Calu3 (cell line): ENCODE measurements at regions not wholly inside any gene's neighbourhood (a gene's known extent, or its start where the extent isn't known, plus 50 kb on each side); places are given as distances from the start of the nearest gene placed in this dataset.

ENCODE experiments used
- BruUV-seq: library from RNA; stranded (reverse); fragments of 400-500 nt; replicated peaks from 2 replicates; lab custom pipeline; 2021; lab: Mats Ljungman, UMichigan
- CTCF ChIA-PET: fragments of 300-600 bp; sonication (Branson Sonifier 250); formaldehyde crosslinking; loops from one replicate; lab custom pipeline; 2022; ENCODE audit warnings: antibody characterized with exemption; lab: Charles Lee
- DNase-seq: peaks from one replicate; pipeline ENCODE4 v3.0.0; 2022
- H3K27ac Mint-ChIP-seq: one replicate; pipeline ENCODE4 v1.8.0; 2022; ENCODE audit warnings: mixed read lengths; ENCODE audit not compliant: unreplicated experiment
- H3K27me3 Mint-ChIP-seq: one replicate; pipeline ENCODE4 v1.8.0; 2022; ENCODE audit warnings: mixed read lengths; ENCODE audit not compliant: unreplicated experiment
- H3K36me3 Mint-ChIP-seq: one replicate; pipeline ENCODE4 v1.8.0; 2022; ENCODE audit warnings: mild to moderate bottlenecking, moderate library complexity, mixed read lengths; ENCODE audit not compliant: insufficient read depth, unreplicated experiment
- H3K4me1 Mint-ChIP-seq: one replicate; pipeline ENCODE4 v1.8.0; 2022; ENCODE audit warnings: mild to moderate bottlenecking, low read depth, mixed read lengths; ENCODE audit not compliant: unreplicated experiment
- H3K4me3 Mint-ChIP-seq: one replicate; pipeline ENCODE4 v1.8.0; 2022; ENCODE audit warnings: mild to moderate bottlenecking, low read depth, moderate library complexity, mixed read lengths; ENCODE audit not compliant: unreplicated experiment
- H3K9me3 Mint-ChIP-seq: one replicate; pipeline ENCODE4 v1.8.0; 2022; ENCODE audit warnings: low read depth, mixed read lengths; ENCODE audit not compliant: unreplicated experiment
- intact Hi-C: fragments of 100-400 bp; cut with micrococcal nuclease; formaldehyde crosslinking; loops from one replicate; pipeline ENCODE4 v1.10.0; 2022; ENCODE audit not compliant: unreplicated experiment
- TF ChIP-seq, protein P1 (sequence below): fragments of 200-600 bp; IDR thresholded peaks from one replicate; pipeline ENCODE4 v1.8.0; 2022; ENCODE audit warnings: antibody characterized with exemption; ENCODE audit not compliant: unreplicated experiment

DNA sequence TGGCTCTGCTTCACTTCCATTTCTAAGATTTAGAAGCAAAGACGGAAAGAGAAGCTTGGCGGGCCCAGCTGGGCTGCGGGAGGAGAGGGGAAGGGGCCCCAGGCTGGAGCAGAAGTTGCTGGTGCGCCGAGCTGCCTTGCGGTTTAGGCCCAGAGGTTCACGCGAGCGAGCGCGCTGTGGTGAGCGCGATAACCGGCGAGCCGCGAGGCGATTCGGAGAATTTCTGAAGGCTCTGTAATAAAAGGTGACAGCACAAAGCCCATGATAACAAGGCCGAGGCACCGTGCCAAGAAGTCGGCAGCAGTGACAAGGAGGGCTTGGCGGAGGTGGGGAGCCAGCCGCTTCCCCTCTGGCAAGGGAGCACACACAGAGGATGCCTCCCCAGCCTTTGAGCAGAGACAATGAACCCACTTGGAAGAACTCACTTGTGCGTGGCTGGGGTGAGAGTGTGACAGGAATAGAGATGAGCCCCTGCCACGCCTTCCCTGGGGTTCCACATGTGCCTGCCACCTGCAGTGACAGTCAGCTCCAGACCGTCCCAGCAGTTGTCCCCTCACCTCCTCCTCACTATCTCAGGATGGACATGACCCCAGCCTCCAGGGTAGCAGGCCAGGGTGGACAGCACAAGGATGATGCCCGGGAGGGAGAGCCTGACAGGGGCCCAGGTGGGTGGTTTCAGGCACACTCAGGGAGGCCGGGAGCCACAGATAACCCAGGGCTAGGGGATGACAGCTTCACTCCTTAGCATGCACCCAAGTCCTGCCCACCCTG, 315.2 kb downstream of the UACA start:
- no peak for DNase-seq
- peaks cover 2% of the 10 kb centered on the region for H3K4me1 Mint-ChIP-seq
- no peak overlapping the region for H3K4me3 Mint-ChIP-seq
- BruUV-seq = no TSS peak
- no peak overlapping the region for H3K27ac Mint-ChIP-seq
- no peaks in the 10 kb centered on the region for H3K36me3 Mint-ChIP-seq
- TF ChIP-seq, protein P1, sequence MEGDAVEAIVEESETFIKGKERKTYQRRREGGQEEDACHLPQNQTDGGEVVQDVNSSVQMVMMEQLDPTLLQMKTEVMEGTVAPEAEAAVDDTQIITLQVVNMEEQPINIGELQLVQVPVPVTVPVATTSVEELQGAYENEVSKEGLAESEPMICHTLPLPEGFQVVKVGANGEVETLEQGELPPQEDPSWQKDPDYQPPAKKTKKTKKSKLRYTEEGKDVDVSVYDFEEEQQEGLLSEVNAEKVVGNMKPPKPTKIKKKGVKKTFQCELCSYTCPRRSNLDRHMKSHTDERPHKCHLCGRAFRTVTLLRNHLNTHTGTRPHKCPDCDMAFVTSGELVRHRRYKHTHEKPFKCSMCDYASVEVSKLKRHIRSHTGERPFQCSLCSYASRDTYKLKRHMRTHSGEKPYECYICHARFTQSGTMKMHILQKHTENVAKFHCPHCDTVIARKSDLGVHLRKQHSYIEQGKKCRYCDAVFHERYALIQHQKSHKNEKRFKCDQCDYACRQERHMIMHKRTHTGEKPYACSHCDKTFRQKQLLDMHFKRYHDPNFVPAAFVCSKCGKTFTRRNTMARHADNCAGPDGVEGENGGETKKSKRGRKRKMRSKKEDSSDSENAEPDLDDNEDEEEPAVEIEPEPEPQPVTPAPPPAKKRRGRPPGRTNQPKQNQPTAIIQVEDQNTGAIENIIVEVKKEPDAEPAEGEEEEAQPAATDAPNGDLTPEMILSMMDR = no peak
- intact Hi-C loops = no loop called here
- H3K9me3 Mint-ChIP-seq = no peaks in the 10 kb centered on the region
- CTCF ChIA-PET = no interaction called here
- peaks cover 76% of the 10 kb centered on the region for H3K27me3 Mint-ChIP-seq

DNA sequence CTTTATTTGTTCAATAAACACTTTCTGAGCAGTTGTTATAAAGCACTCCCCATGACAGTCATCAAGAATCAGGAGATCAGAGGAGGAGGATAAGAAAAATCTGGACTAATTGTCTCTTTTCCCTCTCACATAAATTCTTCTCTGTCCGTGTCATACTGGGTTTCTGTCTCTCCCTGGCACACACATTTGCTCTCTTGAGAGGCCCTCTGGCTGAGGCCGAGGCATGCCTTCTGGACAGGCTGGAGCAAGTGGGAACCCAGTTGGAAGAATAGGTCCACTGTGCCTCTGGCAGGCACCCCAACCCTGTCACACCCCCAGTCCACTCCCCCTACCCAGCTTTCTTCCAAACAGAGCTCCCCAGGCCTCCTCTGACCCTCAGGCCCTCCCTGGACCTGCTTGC, 315.8 kb downstream of the UACA start:
- BruUV-seq = no TSS peak
- Mint-ChIP-seq H3K36me3 (no peaks in the 10 kb centered on the region), H3K9me3 (no peaks in the 10 kb centered on the region), H3K27me3 (peaks cover 82% of the 10 kb centered on the region), H3K27ac (no peak overlapping the region), H3K4me3 (no peak overlapping the region), H3K4me1 (peaks cover 7% of the 10 kb centered on the region)
- DNase-seq = no peak
- CTCF ChIA-PET = interaction anchor here (0.5 kb wide), 1 partner anchor 18 kb away, joined by 6 read pairs; no protein-coding TSS in a partner anchor
- TF ChIP-seq, protein P1 = no peak
- intact Hi-C loops = no loop called here

DNA sequence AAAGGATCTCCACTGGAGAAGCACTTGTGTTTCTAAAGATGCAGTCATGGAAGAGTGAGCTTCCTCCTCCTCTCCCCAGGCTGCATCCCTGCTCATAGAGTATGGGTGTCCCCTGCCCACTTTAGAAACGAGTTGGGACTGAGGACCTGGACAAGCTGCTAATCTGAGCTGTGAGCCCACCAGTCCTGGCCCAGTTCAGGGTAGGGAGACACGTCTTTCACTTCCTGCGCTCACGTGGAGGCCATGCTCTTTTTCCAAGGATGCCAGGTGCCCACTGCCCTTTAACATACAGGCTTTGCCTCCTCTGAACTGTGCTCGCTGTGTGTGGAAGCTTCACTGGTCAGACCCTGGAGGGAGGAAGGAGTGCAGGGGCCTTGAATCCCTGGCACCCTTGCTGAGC, 316.3 kb downstream of the UACA start:
- CTCF ChIA-PET = interaction anchor here (0.5 kb wide), 1 partner anchor 17 kb away, joined by 6 read pairs; no protein-coding TSS in a partner anchor
- TF ChIP-seq, protein P1 = no peak
- intact Hi-C loops = no loop called here
- peaks cover 86% of the 10 kb centered on the region for H3K27me3 Mint-ChIP-seq
- H3K9me3 Mint-ChIP-seq = no peaks in the 10 kb centered on the region
- no peak overlapping the region for H3K4me3 Mint-ChIP-seq
- H3K4me1 Mint-ChIP-seq = peaks cover 7% of the 10 kb centered on the region
- BruUV-seq = no TSS peak
- H3K36me3 Mint-ChIP-seq = no peaks in the 10 kb centered on the region
- no peak for DNase-seq
- no peak overlapping the region for H3K27ac Mint-ChIP-seq

DNA sequence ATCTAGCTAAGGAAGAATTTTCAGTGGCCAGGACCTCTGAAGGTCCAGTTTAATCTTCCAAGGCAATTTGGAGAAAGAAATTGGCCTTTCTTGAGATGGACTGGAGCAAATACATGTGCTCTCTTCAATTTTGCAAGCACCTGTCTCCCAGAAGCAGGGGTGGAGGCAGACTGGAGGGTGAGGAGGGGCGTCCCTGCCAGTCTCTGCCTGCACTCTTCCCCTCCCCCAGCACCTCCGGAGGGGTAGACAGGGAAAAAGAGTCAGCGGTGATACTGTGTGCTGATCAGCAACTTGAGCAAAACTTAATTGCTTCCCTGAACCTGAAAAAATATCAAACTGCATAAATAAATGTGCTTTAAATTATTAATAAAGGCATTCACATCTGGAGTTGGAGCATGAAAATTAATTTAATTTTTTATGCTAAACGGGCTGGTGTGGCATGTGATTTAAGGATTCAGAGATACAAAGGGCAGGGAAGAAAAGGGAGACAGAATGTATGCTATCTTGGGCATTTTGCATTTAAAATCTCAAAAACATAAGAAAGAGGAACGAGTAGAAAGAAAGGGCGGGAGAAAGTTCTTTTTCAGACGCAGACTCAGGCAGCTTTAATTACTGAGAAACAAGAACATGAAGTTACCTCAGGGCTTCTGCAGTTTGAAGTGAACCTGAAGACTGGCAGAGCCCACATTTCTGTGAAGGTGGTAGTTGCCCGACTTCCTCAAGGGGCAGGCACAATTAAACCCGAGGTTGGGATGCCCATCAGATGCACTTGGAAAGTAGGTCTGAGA, 319.7 kb downstream of the UACA start:
- H3K9me3 Mint-ChIP-seq = no peaks in the 10 kb centered on the region
- TF ChIP-seq, protein P1 = no peak
- intact Hi-C loops = no loop called here
- H3K4me3 Mint-ChIP-seq = no peak overlapping the region
- DNase-seq = no peak
- H3K4me1 Mint-ChIP-seq = peaks cover 7% of the 10 kb centered on the region
- H3K27ac Mint-ChIP-seq = no peak overlapping the region
- BruUV-seq = no TSS peak
- peaks cover 65% of the 10 kb centered on the region for H3K27me3 Mint-ChIP-seq
- CTCF ChIA-PET = interaction anchor here (0.9 kb wide), 1 partner anchor 12 kb away, joined by 3 read pairs; no protein-coding TSS in a partner anchor
- no peaks in the 10 kb centered on the region for H3K36me3 Mint-ChIP-seq
